Stimulated activated CD4-positive, alpha-beta T cell treated with anti-CD3 and anti-CD28 coated beads, TNF-alpha, amount 100 ng/mL, for 1 hour (primary cell): ENCODE measurements at regions not wholly inside any gene's neighbourhood (a gene's known extent, or its start where the extent isn't known, plus 50 kb on each side); places are given as distances from the start of the nearest gene placed in this dataset.

Source experiments
- DNase-seq, 3 donors: peaks; one replicate each; pipeline ENCODE4 v3.0.0-alpha.2; 2020; ENCODE audit warnings: low read depth in 3 of 3, low spot score in 1 of 3

GRCh38 chr20:60361761-60362395, 403.7 kb downstream of the CDH26 start:
- DNase-seq, result no peak

- no peak for DNase-seq
Observed at GRCh38 chr20:60362531-60362930, 404.3 kb downstream of the CDH26 start.

GRCh38 chr20:60363698-60364097, 405.5 kb downstream of the CDH26 start:
- DNase-seq, result no peak

- no peak for DNase-seq
Observed at GRCh38 chr20:60365064-60365666, 406.9 kb downstream of the CDH26 start.

- no peak for DNase-seq
Observed at GRCh38 chr20:60365882-60366281, 407.7 kb downstream of the CDH26 start.

- DNase-seq, result no peak
Observed at GRCh38 chr20:60371384-60371783, 413.2 kb downstream of the CDH26 start.

- DNase-seq, result no peak
Observed at GRCh38 chr20:60372275-60372674, 414.1 kb downstream of the CDH26 start.

GRCh38 chr20:60372822-60373221, 414.6 kb downstream of the CDH26 start:
- no peak for DNase-seq

- DNase-seq, result no peak
Observed at GRCh38 chr20:60378620-60379019, 420.4 kb downstream of the CDH26 start.

- DNase-seq, result no peak
Observed at GRCh38 chr20:60381643-60382400, 423.6 kb downstream of the CDH26 start.

GRCh38 chr20:60389441-60389840, 431.2 kb downstream of the CDH26 start:
- no peak for DNase-seq

- no peak for DNase-seq
Observed at GRCh38 chr20:60389882-60390281, 431.7 kb downstream of the CDH26 start.

- no peak for DNase-seq
Observed at GRCh38 chr20:60395991-60396390, 437.8 kb downstream of the CDH26 start.

GRCh38 chr20:60400567-60400966, 442.3 kb downstream of the CDH26 start:
- no peak for DNase-seq

GRCh38 chr20:60402189-60403058, 444.2 kb downstream of the CDH26 start:
- no peak for DNase-seq

GRCh38 chr20:60403105-60403741, 445.0 kb downstream of the CDH26 start:
- no peak for DNase-seq

GRCh38 chr20:60407011-60407771, 449.0 kb downstream of the CDH26 start:
- DNase-seq, result no peak

GRCh38 chr20:60407938-60408337, 449.7 kb downstream of the CDH26 start:
- no peak for DNase-seq

- DNase-seq, result no peak
Observed at GRCh38 chr20:60408435-60408834, 450.2 kb downstream of the CDH26 start.

GRCh38 chr20:60410618-60411264, 452.5 kb downstream of the CDH26 start:
- no peak for DNase-seq
